ENCODE measurements at regions not wholly inside any gene's neighbourhood (a gene's known extent, or its start where the extent isn't known, plus 50 kb on each side); places are given as distances from the start of the nearest gene placed in this dataset.

DNA sequence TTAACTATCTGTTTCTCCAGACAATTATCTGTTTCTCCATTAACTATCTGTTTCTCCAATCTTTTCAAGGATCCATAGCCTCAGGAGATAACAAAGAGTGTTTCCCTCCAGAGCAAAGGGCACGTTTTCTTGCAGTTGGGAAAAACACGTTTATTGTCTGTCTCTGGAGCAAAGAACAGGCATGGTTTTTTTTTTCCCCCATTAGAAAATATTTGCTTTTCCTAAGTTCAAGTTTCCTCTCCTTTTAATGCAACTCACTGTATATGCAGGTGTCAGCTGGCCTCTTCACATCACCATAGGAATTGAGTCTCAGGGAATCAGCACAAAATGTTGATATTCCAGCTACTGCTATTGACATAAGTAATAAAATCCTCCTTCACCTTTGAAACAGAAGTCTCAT, 984.4 kb downstream of the RAB28 start:
- POLR2A ChIA-PET, result no interaction called here
- Histone ChIP-seq H3K27ac (no peak overlapping the region), H3K4me3 (no peak overlapping the region), H3K4me1 (no peaks in the 10 kb centered on the region), H3K9me3 (no peaks in the 10 kb centered on the region), H3K4me2 (no peak overlapping the region)
- DNase-seq (ENCODE audit: low read depth in 1 of 2, low spot score in 1 of 2) (no peak), ATAC-seq (no peak), FAIRE-seq (no peak)
- CTCF ChIA-PET, result no interaction called here
- WGBS (ENCODE audit: missing lambda C conversion rate), result 2% methylated on average over 2 of the region's 2 CpGs
- TF ChIP-seq TFCP2L1 (CRISPR knock-in tag; IDR thresholded peaks at IDR 0.05) (no peak), FOSL2 (IDR thresholded peaks at IDR 0.05) (no peak), FOSL2 (CRISPR knock-in tag; IDR thresholded peaks at IDR 0.05) (no peak), HEYL (CRISPR knock-in tag; IDR thresholded peaks at IDR 0.05) (no peak), NFE2L2 (conservative IDR thresholded peaks at IDR 0.05; ENCODE audit: low read length) (no peak), POLR2AphosphoS2 (conservative IDR thresholded peaks at IDR 0.05; ENCODE audit: low read length) (no peak), SMC3 (IDR thresholded peaks at IDR 0.05) (no peak), TP53 (CRISPR knock-in tag; IDR thresholded peaks at IDR 0.05) (no peak), RAD21 (conservative IDR thresholded peaks at IDR 0.05 in 1 of 2, IDR thresholded peaks at IDR 0.05 in 1 of 2) (no peak), SREBF2 (IDR thresholded peaks at IDR 0.05) (no peak), RARB (CRISPR knock-in tag; IDR thresholded peaks at IDR 0.05) (no peak)
- TF ChIP-seq, protein P1, sequence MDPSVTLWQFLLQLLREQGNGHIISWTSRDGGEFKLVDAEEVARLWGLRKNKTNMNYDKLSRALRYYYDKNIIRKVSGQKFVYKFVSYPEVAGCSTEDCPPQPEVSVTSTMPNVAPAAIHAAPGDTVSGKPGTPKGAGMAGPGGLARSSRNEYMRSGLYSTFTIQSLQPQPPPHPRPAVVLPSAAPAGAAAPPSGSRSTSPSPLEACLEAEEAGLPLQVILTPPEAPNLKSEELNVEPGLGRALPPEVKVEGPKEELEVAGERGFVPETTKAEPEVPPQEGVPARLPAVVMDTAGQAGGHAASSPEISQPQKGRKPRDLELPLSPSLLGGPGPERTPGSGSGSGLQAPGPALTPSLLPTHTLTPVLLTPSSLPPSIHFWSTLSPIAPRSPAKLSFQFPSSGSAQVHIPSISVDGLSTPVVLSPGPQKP (IDR thresholded peaks at IDR 0.05; ENCODE audit: low read depth, low read length), result no peak
- TF ChIP-seq, protein P2, sequence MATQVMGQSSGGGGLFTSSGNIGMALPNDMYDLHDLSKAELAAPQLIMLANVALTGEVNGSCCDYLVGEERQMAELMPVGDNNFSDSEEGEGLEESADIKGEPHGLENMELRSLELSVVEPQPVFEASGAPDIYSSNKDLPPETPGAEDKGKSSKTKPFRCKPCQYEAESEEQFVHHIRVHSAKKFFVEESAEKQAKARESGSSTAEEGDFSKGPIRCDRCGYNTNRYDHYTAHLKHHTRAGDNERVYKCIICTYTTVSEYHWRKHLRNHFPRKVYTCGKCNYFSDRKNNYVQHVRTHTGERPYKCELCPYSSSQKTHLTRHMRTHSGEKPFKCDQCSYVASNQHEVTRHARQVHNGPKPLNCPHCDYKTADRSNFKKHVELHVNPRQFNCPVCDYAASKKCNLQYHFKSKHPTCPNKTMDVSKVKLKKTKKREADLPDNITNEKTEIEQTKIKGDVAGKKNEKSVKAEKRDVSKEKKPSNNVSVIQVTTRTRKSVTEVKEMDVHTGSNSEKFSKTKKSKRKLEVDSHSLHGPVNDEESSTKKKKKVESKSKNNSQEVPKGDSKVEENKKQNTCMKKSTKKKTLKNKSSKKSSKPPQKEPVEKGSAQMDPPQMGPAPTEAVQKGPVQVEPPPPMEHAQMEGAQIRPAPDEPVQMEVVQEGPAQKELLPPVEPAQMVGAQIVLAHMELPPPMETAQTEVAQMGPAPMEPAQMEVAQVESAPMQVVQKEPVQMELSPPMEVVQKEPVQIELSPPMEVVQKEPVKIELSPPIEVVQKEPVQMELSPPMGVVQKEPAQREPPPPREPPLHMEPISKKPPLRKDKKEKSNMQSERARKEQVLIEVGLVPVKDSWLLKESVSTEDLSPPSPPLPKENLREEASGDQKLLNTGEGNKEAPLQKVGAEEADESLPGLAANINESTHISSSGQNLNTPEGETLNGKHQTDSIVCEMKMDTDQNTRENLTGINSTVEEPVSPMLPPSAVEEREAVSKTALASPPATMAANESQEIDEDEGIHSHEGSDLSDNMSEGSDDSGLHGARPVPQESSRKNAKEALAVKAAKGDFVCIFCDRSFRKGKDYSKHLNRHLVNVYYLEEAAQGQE (IDR thresholded peaks at IDR 0.05), result no peak

DNA sequence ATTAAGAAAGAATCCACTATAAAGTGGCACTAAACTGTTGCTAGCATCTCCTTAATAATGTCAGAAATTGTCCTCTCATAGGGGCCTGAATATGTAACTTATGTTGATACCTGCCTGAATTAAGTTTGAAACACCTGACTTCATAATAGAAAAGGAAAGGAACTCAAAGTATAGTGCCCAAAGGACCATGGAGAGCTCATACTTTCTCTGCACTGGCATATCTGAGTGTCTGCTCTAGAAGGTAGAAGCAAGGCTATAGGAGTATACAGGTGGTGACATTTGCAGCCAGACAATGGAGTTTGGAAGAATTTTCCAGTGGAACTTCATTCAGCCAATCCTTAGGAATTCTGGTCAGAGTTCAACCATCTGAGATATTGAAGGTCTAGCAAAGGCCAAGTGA, 988.9 kb downstream of the RAB28 start:
- POLR2A ChIA-PET, result no interaction called here
- CTCF ChIA-PET, result no interaction called here
- ATAC-seq (no peak), FAIRE-seq (no peak), DNase-seq (ENCODE audit: low read depth in 1 of 2, low spot score in 1 of 2) (no peak)
- TF ChIP-seq ZNF302 (CRISPR knock-in tag; IDR thresholded peaks at IDR 0.05) (no peak), TP53 (CRISPR knock-in tag; IDR thresholded peaks at IDR 0.05) (no peak), PHF8 (IDR thresholded peaks at IDR 0.05; ENCODE audit: borderline replicate concordance, low read depth) (no peak), HOXB5 (CRISPR knock-in tag; IDR thresholded peaks at IDR 0.05) (no peak), EHMT2 (IDR thresholded peaks at IDR 0.05; ENCODE audit: low read depth) (no peak), ZFP36 (IDR thresholded peaks at IDR 0.05; ENCODE audit: borderline replicate concordance, partially characterized antibody) (no peak), HEYL (CRISPR knock-in tag; IDR thresholded peaks at IDR 0.05) (no peak), POLR2AphosphoS2 (conservative IDR thresholded peaks at IDR 0.05; ENCODE audit: low read length) (no peak), TFCP2L1 (CRISPR knock-in tag; IDR thresholded peaks at IDR 0.05) (no peak), CEBPB (IDR thresholded peaks at IDR 0.05) (no peak), MYC (IDR thresholded peaks at IDR 0.05; ENCODE audit: borderline replicate concordance, low read length) (no peak), EP300 (IDR thresholded peaks at IDR 0.05) (no peak), CBX2 (IDR thresholded peaks at IDR 0.05; ENCODE audit: borderline replicate concordance, low read depth) (no peak), MAFK (IDR thresholded peaks at IDR 0.05; ENCODE audit: partially characterized antibody) (no peak)
- TF ChIP-seq, protein P3, sequence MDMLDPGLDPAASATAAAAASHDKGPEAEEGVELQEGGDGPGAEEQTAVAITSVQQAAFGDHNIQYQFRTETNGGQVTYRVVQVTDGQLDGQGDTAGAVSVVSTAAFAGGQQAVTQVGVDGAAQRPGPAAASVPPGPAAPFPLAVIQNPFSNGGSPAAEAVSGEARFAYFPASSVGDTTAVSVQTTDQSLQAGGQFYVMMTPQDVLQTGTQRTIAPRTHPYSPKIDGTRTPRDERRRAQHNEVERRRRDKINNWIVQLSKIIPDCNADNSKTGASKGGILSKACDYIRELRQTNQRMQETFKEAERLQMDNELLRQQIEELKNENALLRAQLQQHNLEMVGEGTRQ (IDR thresholded peaks at IDR 0.05), result no peak
- H3K4me1 ChIP-seq, result no peaks in the 10 kb centered on the region
- H3K9me3 ChIP-seq, result no peaks in the 10 kb centered on the region
- no peak overlapping the region for H3K4me2 ChIP-seq
- no peak overlapping the region for H3K4me3 ChIP-seq
- no peak overlapping the region for H3K27ac ChIP-seq
